ENCODE measurements at regions not wholly inside any gene's neighbourhood (a gene's known extent, or its start where the extent isn't known, plus 50 kb on each side); places are given as distances from the start of the nearest gene placed in this dataset.

DNA sequence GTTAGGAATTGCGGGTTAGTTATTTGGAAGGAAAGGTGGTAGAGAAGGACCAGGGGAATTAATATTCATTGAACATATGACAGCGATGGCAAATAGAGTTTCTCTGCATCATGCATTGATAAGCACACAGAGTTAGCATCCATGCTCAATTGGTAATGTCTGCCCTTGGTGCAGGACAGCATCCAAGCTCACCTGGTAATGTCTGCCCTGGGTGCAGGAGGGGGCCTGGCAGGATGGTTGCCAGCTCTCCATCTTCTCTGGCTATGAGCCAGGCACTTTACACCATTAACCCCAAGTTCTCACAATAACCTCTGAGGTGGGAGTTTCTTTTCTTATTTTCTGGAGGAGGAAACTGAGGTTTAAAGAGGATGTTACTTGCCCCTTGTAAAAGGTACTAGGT lies 50.4 kb upstream of the RBFOX2 start:
- H3K36me3 Mint-ChIP-seq (ENCODE audit: insufficient read depth in 1 of 3, low read depth in 3 of 3), result peaks cover 0 to 4% (median 2%) of the 10 kb centered on the region in 3 experiments; a peak in 3 of 7 replicates
- Histone ChIP-seq H3K18ac (ENCODE audit: insufficient read length, low read depth, low read length) (no peak overlapping the region), H2AFZ (ENCODE audit: low read length) (no peak overlapping the region), H4K20me1 (ENCODE audit: control insufficient read depth, insufficient read depth, insufficient read length) (no peaks in the 10 kb centered on the region), H3K79me1 (ENCODE audit: insufficient read depth, low read depth, low read length, poor library complexity, severe bottlenecking) (no peaks in the 10 kb centered on the region), H3K56ac (ENCODE audit: insufficient read length, low read depth, low read length) (no peak overlapping the region), H3K23ac (ENCODE audit: insufficient read length, low read depth, low read length) (no peak overlapping the region), H3K14ac (ENCODE audit: insufficient read depth, low read length) (no peak overlapping the region), H3T11ph (ENCODE audit: low read length) (no peak overlapping the region), H3K23me2 (ENCODE audit: insufficient read length, low read depth, low read length, poor library complexity, severe bottlenecking) (peaks cover 2% of the 10 kb centered on the region), H3K4ac (ENCODE audit: low read depth, low read length) (no peak overlapping the region), H2BK5ac (ENCODE audit: insufficient read length, low read length) (no peak overlapping the region), H3K4me1 (ENCODE audit: insufficient read depth, low read length) (no peaks in the 10 kb centered on the region), H4K8ac (replicated peaks; ENCODE audit: insufficient read length, low read depth, low read length) (no peak overlapping the region), H2AK5ac (ENCODE audit: insufficient read length, low read length) (no peak overlapping the region), H3K4me2 (ENCODE audit: insufficient read depth, insufficient read length, low read length) (no peak overlapping the region), H2BK20ac (ENCODE audit: low read depth, low read length, poor library complexity, severe bottlenecking) (no peak overlapping the region), H3K27me3 (ENCODE audit: insufficient read depth, low read length) (no peaks in the 10 kb centered on the region), H3K9ac (ENCODE audit: extremely low read depth, insufficient read length, low read length) (no peak overlapping the region), H2BK12ac (ENCODE audit: insufficient read length, low read depth, low read length) (no peak overlapping the region), H4K91ac (ENCODE audit: insufficient read length, low read depth, low read length) (no peak overlapping the region), H2BK15ac (ENCODE audit: low read depth, low read length) (no peak overlapping the region), H3K27ac (ENCODE audit: insufficient read length, low read depth, low read length) (no peak overlapping the region), H3K9me3 (ENCODE audit: control insufficient read depth, low read depth, low read length) (no peaks in the 10 kb centered on the region), H4K5ac (ENCODE audit: insufficient read length, low read depth, low read length) (no peak overlapping the region), H3K79me2 (ENCODE audit: insufficient read depth, low read length) (no peaks in the 10 kb centered on the region), H2BK120ac (ENCODE audit: low read depth, low read length, poor library complexity, severe bottlenecking) (no peak overlapping the region)
- WGBS (ENCODE audit: extremely low coverage, insufficient read length, low lambda C conversion rate), result no CpG with 5 or more reads among the region's 2 CpGs
- no peak overlapping the region for H3K4me3 Mint-ChIP-seq
- peaks cover 0 to 4% of the 10 kb centered on the region in 2 experiments; a peak in 1 of 4 replicates for H3K4me1 Mint-ChIP-seq
- DNase-seq, result no peak
- peaks cover 5% of the 10 kb centered on the region in 2 experiments; a peak in 3 of 5 replicates for H3K9me3 Mint-ChIP-seq
- H3K27ac Mint-ChIP-seq, result no peak overlapping the region
- TF ChIP-seq, protein P1, sequence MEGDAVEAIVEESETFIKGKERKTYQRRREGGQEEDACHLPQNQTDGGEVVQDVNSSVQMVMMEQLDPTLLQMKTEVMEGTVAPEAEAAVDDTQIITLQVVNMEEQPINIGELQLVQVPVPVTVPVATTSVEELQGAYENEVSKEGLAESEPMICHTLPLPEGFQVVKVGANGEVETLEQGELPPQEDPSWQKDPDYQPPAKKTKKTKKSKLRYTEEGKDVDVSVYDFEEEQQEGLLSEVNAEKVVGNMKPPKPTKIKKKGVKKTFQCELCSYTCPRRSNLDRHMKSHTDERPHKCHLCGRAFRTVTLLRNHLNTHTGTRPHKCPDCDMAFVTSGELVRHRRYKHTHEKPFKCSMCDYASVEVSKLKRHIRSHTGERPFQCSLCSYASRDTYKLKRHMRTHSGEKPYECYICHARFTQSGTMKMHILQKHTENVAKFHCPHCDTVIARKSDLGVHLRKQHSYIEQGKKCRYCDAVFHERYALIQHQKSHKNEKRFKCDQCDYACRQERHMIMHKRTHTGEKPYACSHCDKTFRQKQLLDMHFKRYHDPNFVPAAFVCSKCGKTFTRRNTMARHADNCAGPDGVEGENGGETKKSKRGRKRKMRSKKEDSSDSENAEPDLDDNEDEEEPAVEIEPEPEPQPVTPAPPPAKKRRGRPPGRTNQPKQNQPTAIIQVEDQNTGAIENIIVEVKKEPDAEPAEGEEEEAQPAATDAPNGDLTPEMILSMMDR (conservative IDR thresholded peaks at IDR 0.05), result no peak
- peaks cover 1% of the 10 kb centered on the region for H3K27me3 Mint-ChIP-seq (ENCODE audit: low read depth)
